ENCODE measurements at regions not wholly inside any gene's neighbourhood (a gene's known extent, or its start where the extent isn't known, plus 50 kb on each side); places are given as distances from the start of the nearest gene placed in this dataset.

GRCh38 chr1:38296047-38296446, 249.5 kb upstream of the POU3F1 start:
- no peak overlapping the region for H3K27ac Mint-ChIP-seq
- H3K9me3 Mint-ChIP-seq = no peaks in the 10 kb centered on the region
- H3K36me3 Mint-ChIP-seq = no peaks in the 10 kb centered on the region
- H3K27me3 Mint-ChIP-seq = peaks cover 42% of the 10 kb centered on the region
- no peak overlapping the region for H3K4me3 Mint-ChIP-seq
- no peaks in the 10 kb centered on the region for H3K4me1 Mint-ChIP-seq

GRCh38 chr1:38293567-38293966, 247.0 kb upstream of the POU3F1 start:
- Mint-ChIP-seq H3K27me3 (peaks cover 42% of the 10 kb centered on the region), H3K27ac (no peak overlapping the region), H3K4me1 (no peaks in the 10 kb centered on the region), H3K36me3 (no peaks in the 10 kb centered on the region), H3K4me3 (no peak overlapping the region), H3K9me3 (no peaks in the 10 kb centered on the region)

- Mint-ChIP-seq H3K27me3 (peaks cover 37% of the 10 kb centered on the region), H3K4me3 (no peak overlapping the region), H3K9me3 (no peaks in the 10 kb centered on the region), H3K4me1 (no peaks in the 10 kb centered on the region), H3K27ac (no peak overlapping the region), H3K36me3 (no peaks in the 10 kb centered on the region)
Measured at GRCh38 chr1:38292969-38293368, 246.4 kb upstream of the POU3F1 start.

DNA sequence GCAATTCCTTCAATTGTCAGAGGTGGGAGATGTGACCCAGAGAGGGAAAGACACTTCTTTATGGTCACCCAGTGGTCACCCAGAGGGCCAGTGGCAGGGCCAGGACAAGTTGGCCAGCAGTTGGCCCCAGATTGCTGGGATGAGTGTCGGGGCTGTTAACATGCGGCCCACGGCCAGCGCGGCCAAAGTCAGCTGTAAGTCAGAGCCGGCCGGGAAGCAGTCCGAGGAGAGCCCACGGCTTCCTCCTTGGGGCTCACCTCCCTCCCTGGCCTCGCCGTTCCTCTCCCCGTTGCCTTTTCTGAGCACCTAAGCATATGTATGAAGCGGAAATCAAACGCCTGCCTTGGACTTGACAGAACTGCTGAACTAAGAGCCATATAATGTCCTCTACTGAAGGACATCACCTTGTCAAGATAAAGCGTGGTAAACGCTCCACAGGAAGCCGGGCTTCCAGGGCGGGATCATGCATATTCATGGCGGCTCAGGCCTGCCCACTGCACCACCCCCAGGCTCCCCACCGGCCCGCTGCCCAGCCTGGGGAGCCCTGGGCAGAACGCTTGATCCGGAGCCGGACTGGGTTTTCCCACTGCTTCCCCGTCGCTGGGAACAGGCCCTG, 245.4 kb upstream of the POU3F1 start:
- no peak overlapping the region for H3K4me3 Mint-ChIP-seq
- H3K4me1 Mint-ChIP-seq = no peaks in the 10 kb centered on the region
- peaks cover 33% of the 10 kb centered on the region for H3K27me3 Mint-ChIP-seq
- no peaks in the 10 kb centered on the region for H3K9me3 Mint-ChIP-seq
- no peaks in the 10 kb centered on the region for H3K36me3 Mint-ChIP-seq
- H3K27ac Mint-ChIP-seq = no peak overlapping the region

DNA sequence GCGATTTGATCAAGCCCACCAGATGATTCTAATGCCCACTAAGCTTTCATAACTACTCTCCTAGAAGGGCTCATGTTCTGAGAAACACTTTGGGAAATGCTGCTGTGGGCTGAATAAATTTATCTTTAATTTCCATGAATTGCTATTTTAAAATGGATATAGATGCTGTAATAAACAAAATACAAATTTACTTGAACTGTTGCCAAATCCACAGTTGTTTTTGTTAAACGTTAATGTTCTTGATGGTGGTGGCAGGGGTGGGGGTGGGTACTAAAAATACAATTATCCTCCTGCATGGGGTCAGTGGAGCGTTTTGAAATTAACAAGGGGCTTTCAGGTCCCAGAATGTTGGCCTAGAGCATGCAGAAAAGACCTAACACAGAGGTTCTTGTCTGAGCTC, 244.7 kb upstream of the POU3F1 start:
- H3K36me3 Mint-ChIP-seq = no peaks in the 10 kb centered on the region
- H3K27ac Mint-ChIP-seq = no peak overlapping the region
- no peak overlapping the region for H3K4me3 Mint-ChIP-seq
- H3K4me1 Mint-ChIP-seq = no peaks in the 10 kb centered on the region
- H3K27me3 Mint-ChIP-seq = peaks cover 27% of the 10 kb centered on the region
- no peaks in the 10 kb centered on the region for H3K9me3 Mint-ChIP-seq

DNA sequence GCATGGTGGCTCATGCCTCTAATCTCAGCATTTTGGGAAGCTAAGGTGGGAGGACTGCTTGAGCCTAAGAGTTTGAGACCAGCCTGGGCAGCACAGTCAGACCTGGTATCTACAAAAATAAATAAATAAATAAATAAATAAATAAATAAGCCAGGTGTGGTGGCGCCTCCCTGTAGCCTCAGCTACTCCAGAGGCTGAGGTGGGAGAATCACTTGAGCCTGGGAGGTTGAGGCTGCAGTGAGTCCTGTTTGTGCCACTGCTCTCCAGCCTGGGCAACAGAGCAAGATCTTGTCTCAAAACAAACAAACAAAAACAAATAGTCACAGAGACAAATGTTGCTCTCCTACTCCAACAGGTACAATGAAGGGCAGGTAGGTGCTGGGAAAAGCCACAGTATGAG, 242.4 kb upstream of the POU3F1 start:
- no peaks in the 10 kb centered on the region for H3K9me3 Mint-ChIP-seq
- no peak overlapping the region for H3K27ac Mint-ChIP-seq
- no peaks in the 10 kb centered on the region for H3K4me1 Mint-ChIP-seq
- H3K36me3 Mint-ChIP-seq = no peaks in the 10 kb centered on the region
- H3K4me3 Mint-ChIP-seq = no peak overlapping the region
- peaks cover 17% of the 10 kb centered on the region for H3K27me3 Mint-ChIP-seq

DNA sequence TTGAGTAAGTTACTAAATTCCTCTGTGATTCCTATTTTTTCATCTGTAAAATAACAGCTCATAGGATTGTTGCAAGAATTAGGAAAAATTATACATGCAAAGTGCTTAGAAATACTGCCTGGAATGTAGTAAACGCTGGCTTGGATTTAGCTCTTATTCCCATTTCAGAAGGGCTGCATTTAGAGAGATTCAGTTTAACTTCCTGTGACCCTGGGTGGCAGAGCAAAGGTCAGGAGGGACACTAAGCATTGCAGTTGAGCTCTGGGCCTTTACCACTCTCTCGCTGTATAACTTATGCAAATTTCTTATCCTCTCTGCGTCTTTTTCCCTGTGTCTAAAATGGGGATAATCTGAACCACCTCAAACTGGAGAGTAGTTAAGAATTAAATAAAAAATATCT, 241.0 kb upstream of the POU3F1 start:
- Mint-ChIP-seq H3K36me3 (no peaks in the 10 kb centered on the region), H3K27me3 (peaks cover 15% of the 10 kb centered on the region), H3K4me3 (no peak overlapping the region)

DNA sequence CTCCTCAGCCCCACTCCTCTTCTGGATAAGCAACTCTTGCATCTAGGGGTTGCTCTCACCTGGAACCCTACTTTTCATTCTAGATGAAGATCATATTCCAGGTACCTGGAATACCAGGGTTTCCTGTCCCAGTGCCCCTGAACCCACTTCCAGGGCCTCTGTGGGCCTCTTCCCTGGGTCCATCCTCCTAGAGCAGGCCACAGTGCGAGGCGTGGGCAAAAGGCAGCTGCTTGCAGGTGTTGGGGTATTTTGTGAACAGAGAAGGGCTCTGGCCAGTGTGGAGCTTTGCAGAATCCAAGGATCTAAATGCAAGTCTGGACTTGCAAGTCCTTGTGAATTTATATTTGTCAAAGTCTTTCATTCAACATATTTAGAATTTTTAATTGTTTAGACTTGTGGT, 240.4 kb upstream of the POU3F1 start:
- no peak overlapping the region for H3K4me3 Mint-ChIP-seq
- H3K36me3 Mint-ChIP-seq = no peaks in the 10 kb centered on the region
- H3K27me3 Mint-ChIP-seq = peaks cover 16% of the 10 kb centered on the region
- H3K27ac Mint-ChIP-seq = no peak overlapping the region
- H3K9me3 Mint-ChIP-seq = no peaks in the 10 kb centered on the region
- no peaks in the 10 kb centered on the region for H3K4me1 Mint-ChIP-seq

More for the DNA sequence above, 241.0 kb upstream of the POU3F1 start:
- H3K9me3 Mint-ChIP-seq = no peaks in the 10 kb centered on the region
- H3K4me1 Mint-ChIP-seq = no peaks in the 10 kb centered on the region
- no peak overlapping the region for H3K27ac Mint-ChIP-seq

GRCh38 chr1:38285807-38286530, 239.4 kb upstream of the POU3F1 start:
- H3K4me1 Mint-ChIP-seq = no peaks in the 10 kb centered on the region
- H3K9me3 Mint-ChIP-seq = no peaks in the 10 kb centered on the region
- no peak overlapping the region for H3K27ac Mint-ChIP-seq
- H3K36me3 Mint-ChIP-seq = no peaks in the 10 kb centered on the region
- H3K4me3 Mint-ChIP-seq = no peak overlapping the region
- H3K27me3 Mint-ChIP-seq = peaks cover 22% of the 10 kb centered on the region

GRCh38 chr1:38284953-38285352, 238.4 kb upstream of the POU3F1 start:
- H3K4me1 Mint-ChIP-seq = no peaks in the 10 kb centered on the region
- no peak overlapping the region for H3K27ac Mint-ChIP-seq
- peaks cover under 1% of the 10 kb centered on the region for H3K9me3 Mint-ChIP-seq
- H3K4me3 Mint-ChIP-seq = no peak overlapping the region
- peaks cover 21% of the 10 kb centered on the region for H3K27me3 Mint-ChIP-seq
- H3K36me3 Mint-ChIP-seq = no peaks in the 10 kb centered on the region

DNA sequence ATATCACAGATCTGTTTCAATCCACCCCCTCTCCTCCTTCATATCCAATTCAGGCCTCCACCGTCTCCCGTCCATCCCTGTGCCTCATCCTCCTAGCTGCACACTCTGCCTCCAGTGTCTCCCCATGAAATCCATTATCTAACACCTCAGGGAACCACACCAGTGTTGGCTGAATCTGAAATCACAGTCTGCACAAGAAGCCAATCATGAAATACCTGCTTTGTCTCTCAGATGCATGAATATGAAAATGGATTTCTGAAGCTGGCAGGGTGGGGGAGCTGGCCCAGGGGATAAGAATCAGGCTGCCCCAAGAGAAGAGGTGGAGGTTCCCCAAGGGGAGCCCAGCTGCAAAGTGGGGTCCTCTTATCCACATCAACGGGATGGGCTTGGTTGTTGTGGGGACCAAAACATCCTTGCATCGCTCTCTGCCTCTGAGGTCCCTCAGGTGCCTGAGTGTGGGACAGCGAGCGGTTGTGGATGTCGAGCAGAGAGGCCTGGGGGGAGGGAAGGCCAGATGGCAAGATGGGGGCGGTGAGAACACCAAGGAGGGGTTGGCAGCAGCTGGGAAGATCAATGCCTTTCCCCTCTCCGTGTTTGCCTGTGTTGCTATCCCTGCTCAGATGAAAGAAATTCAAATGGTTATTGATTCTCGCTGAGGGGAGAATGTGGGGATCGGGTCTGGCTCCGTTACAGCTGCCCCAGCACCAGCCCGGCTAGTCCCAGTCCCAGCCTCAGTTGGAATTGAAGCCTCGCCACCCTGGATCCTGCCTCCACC, 237.3 kb upstream of the POU3F1 start:
- H3K27me3 Mint-ChIP-seq = peaks cover 21% of the 10 kb centered on the region
- no peaks in the 10 kb centered on the region for H3K4me1 Mint-ChIP-seq

DNA sequence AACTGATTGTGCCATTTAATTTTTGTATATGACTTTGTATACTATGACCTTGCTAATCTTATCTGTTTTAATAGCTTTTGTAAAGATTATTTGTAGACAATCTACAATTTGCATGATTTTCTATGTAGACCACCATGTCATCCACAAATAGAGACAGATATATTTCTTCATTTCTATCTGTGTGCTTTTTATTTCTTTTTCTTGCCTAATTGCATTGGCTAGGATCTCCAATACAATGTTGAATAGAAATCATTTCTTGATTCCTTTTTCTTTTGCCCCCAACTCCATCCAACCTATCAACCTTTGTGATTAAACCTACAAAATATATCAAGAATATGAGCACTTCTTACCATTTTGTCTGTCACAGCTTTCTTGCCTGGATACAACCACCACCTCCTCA, 232.6 kb upstream of the POU3F1 start:
- Mint-ChIP-seq H3K9me3 (peaks cover 13% of the 10 kb centered on the region), H3K27me3 (peaks cover 22% of the 10 kb centered on the region), H3K4me3 (no peak overlapping the region), H3K27ac (no peak overlapping the region), H3K4me1 (no peaks in the 10 kb centered on the region), H3K36me3 (no peaks in the 10 kb centered on the region)

More for the DNA sequence above, 237.3 kb upstream of the POU3F1 start:
- no peak overlapping the region for H3K27ac Mint-ChIP-seq
- H3K9me3 Mint-ChIP-seq = peaks cover 9% of the 10 kb centered on the region
- H3K4me3 Mint-ChIP-seq = no peak overlapping the region
- no peaks in the 10 kb centered on the region for H3K36me3 Mint-ChIP-seq

- Mint-ChIP-seq H3K9me3 (peaks cover 13% of the 10 kb centered on the region), H3K4me3 (no peak overlapping the region), H3K36me3 (no peaks in the 10 kb centered on the region), H3K4me1 (no peaks in the 10 kb centered on the region), H3K27me3 (peaks cover 18% of the 10 kb centered on the region), H3K27ac (no peak overlapping the region)
Measured at GRCh38 chr1:38277646-38278045, 231.1 kb upstream of the POU3F1 start.

DNA sequence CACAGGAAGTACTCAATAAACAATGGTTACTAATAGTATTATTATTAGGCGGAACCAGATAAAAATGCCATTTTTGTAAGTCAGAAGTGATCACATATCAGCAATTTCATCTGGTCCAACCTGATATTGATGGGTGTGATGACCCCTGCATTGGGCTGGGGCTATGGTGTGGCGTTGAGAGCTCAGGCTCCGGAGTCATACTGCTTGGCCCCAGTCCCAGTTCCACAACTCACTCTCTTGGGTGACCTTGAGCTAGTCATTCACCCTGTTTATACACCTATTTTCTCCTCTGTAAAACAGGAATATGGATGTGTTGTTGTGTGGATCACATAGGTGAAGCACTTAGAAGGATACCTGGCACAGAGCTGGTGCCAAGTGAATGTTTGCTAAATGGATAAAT, 229.4 kb upstream of the POU3F1 start:
- H3K4me3 Mint-ChIP-seq = no peak overlapping the region
- H3K27ac Mint-ChIP-seq = no peak overlapping the region
- no peaks in the 10 kb centered on the region for H3K4me1 Mint-ChIP-seq
- H3K9me3 Mint-ChIP-seq = peaks cover 13% of the 10 kb centered on the region
- peaks cover 18% of the 10 kb centered on the region for H3K27me3 Mint-ChIP-seq
- no peaks in the 10 kb centered on the region for H3K36me3 Mint-ChIP-seq

DNA sequence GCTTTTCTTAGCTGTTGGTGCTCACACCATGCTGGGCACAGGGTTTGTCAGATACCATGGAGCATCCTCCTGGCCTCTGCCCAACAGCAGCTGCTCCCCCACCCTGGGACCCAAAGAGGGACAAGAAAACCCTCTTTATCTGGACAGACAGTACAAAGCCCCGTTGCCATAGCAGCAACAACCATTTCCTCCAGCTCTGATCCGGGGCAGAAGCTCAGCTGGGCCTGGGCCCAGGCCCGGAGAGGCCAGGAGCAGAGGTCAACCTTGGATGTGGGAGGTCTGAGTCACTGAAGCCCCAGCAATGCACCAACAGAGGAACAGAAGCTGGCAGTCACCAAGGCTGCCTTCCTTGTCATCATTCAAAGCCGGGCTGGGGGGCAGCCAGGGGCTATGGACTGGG, 228.4 kb upstream of the POU3F1 start:
- Mint-ChIP-seq H3K27ac (no peak overlapping the region), H3K4me1 (no peaks in the 10 kb centered on the region), H3K27me3 (peaks cover 22% of the 10 kb centered on the region), H3K9me3 (peaks cover 13% of the 10 kb centered on the region), H3K4me3 (no peak overlapping the region), H3K36me3 (no peaks in the 10 kb centered on the region)

GRCh38 chr1:38273196-38273804, 226.7 kb upstream of the POU3F1 start:
- Mint-ChIP-seq H3K4me3 (no peak overlapping the region), H3K27ac (no peak overlapping the region), H3K36me3 (no peaks in the 10 kb centered on the region), H3K9me3 (peaks cover under 1% of the 10 kb centered on the region), H3K27me3 (peaks cover 26% of the 10 kb centered on the region), H3K4me1 (no peaks in the 10 kb centered on the region)

Data from activated naive CD4-positive, alpha-beta T cell treated with anti-CD3 and anti-CD28 coated beads, Interleukin-2, amount 50 U/mL, for 24 hours (primary cell).